A549 (cell line): ENCODE measurements at regions not wholly inside any gene's neighbourhood (a gene's known extent, or its start where the extent isn't known, plus 50 kb on each side); places are given as distances from the start of the nearest gene placed in this dataset.
A peak's percentile ranks its signal among the peaks of the same experiment; 100 is the strongest.

Experiments
- ATAC-seq, 2 experiments: fragments of 200-7000 bp in 1 of 2; fragments of >200 bp in 1 of 2; cut with Nextera tagmentation in 1 of 2; cut with Tn5 transposase in 1 of 2; 3 replicates each; pipeline versions ENCODE4 v1.8.0 to v1.9.1; 2018 to 2020; ENCODE audit warnings: mild to moderate bottlenecking in 1 of 2, moderate library complexity in 1 of 2
- CTCF ChIA-PET: fragments of 300-600 bp; sonication (Branson Sonifier 250); formaldehyde crosslinking; extraction: SDS; loops from one replicate; lab custom pipeline; 2021; ENCODE audit warnings: antibody characterized with exemption, inconsistent platforms; lab: Yijun Ruan, JAX
- POLR2A ChIA-PET: fragments of 350-600 bp; formaldehyde crosslinking; extraction: SDS; loops from one replicate; lab custom pipeline; 2021; ENCODE audit warnings: antibody characterized with exemption, inconsistent platforms; lab: Yijun Ruan, JAX
- DNase-seq, 2 experiments: peaks; one replicate each; pipeline versions ENCODE4 v3.0.0 to v3.0.0-alpha.2; 2011 to 2016; ENCODE audit warnings: low read depth in 1 of 2, low spot score in 1 of 2
- FAIRE-seq: peaks from 2 replicates; lab custom pipeline; 2011; peaks lifted over from hg19 to GRCh38; lab: Jason Lieb, UNC
- H3K27ac ChIP-seq, 2 experiments: fragments of >200 bp; sonication (Bioruptor Twin); formaldehyde crosslinking; 3 replicates each; pipeline ENCODE4 v1.5.1; 2016 to 2017
- H3K4me1 ChIP-seq: fragments of >200 bp; sonication (Bioruptor Twin); formaldehyde crosslinking; 3 replicates; pipeline ENCODE4 v1.6.1; 2016
- H3K4me2 ChIP-seq: fragments of >200 bp; sonication (Bioruptor Twin); formaldehyde crosslinking; 3 replicates; pipeline ENCODE4 v1.6.1; 2016
- H3K4me3 ChIP-seq: fragments of >200 bp; sonication (Bioruptor Twin); formaldehyde crosslinking; 3 replicates; pipeline ENCODE4 v1.5.1; 2016
- H3K9me3 ChIP-seq: fragments of >200 bp; sonication (Bioruptor Twin); formaldehyde crosslinking; 3 replicates; pipeline ENCODE4 v1.6.1; 2016
- CBX8 ChIP-seq: fragments of 200-600 bp; sonication (generic); IDR thresholded peaks from 2 replicates; pipeline ENCODE4 v1.6.1; 2016
- CEBPB ChIP-seq, 2 experiments: fragments of >200 bp in 1 of 2; sonication (Bioruptor Twin) in 1 of 2; formaldehyde crosslinking in 1 of 2; IDR thresholded peaks; 2 replicates each; pipeline ENCODE4 v1.6.1; 2012 to 2016
- EHMT2 ChIP-seq: fragments of 200-600 bp; sonication (generic); IDR thresholded peaks from 2 replicates; pipeline ENCODE4 v1.6.1; 2016; ENCODE audit warnings: antibody characterized with exemption, low read depth, mild to moderate bottlenecking, moderate library complexity
- ESRRA ChIP-seq: fragments of 150-350 bp; IDR thresholded peaks from 2 replicates; pipeline ENCODE4 v1.6.1; 2014; ENCODE audit warnings: mild to moderate bottlenecking, low read length, borderline replicate concordance
- FOSB ChIP-seq: fragments of 250-450 bp; sonication (Bioruptor Pico); IDR thresholded peaks from 2 replicates; pipeline ENCODE4 v1.5.0; 2020; ENCODE audit warnings: mild to moderate bottlenecking, moderate library complexity
- FOSL2 ChIP-seq, 2 experiments: fragments of 450-650 bp in 1 of 2; fragments of >200 bp in 1 of 2; sonication (Bioruptor Twin) in 1 of 2; formaldehyde crosslinking; IDR thresholded peaks; 2 replicates each; pipeline versions ENCODE4 v1.5.0 to v1.6.1; 2016 to 2020; ENCODE audit warnings: mild to moderate bottlenecking in 1 of 2, moderate library complexity in 1 of 2
- HEYL ChIP-seq: fragments of 250-450 bp; sonication (Bioruptor Pico); IDR thresholded peaks from 2 replicates; pipeline ENCODE4 v1.8.0; 2021; ENCODE audit warnings: mild to moderate bottlenecking, moderate library complexity
- HMGXB4 ChIP-seq: fragments of 250-450 bp; sonication (Bioruptor Pico); IDR thresholded peaks from 2 replicates; pipeline ENCODE4 v1.5.0; 2021; ENCODE audit warnings: mild to moderate bottlenecking, moderate library complexity, borderline replicate concordance
- HOXA7 ChIP-seq: fragments of 250-450 bp; sonication (Bioruptor Pico); IDR thresholded peaks from 2 replicates; pipeline ENCODE4 v1.5.0; 2020; ENCODE audit warnings: mild to moderate bottlenecking, moderate library complexity
- HOXB5 ChIP-seq: fragments of 250-450 bp; sonication (Bioruptor Pico); IDR thresholded peaks from 2 replicates; pipeline ENCODE4 v1.5.0; 2020; ENCODE audit warnings: mild to moderate bottlenecking, moderate library complexity
- KDM5A ChIP-seq: fragments of 200-600 bp; sonication (generic); IDR thresholded peaks from 2 replicates; pipeline ENCODE4 v1.6.1; 2016; ENCODE audit warnings: antibody characterized with exemption, mild to moderate bottlenecking
- RARB ChIP-seq: fragments of 250-450 bp; sonication (Bioruptor Pico); IDR thresholded peaks from 2 replicates; pipeline ENCODE4 v1.8.0; 2021; ENCODE audit warnings: mild to moderate bottlenecking, moderate library complexity
- SREBF2 ChIP-seq: fragments of 450-650 bp; IDR thresholded peaks from 2 replicates; pipeline ENCODE4 v1.6.1; 2014; ENCODE audit warnings: mild to moderate bottlenecking, moderate library complexity
- TFCP2L1 ChIP-seq: fragments of 250-450 bp; sonication (Bioruptor Pico); IDR thresholded peaks from 2 replicates; pipeline ENCODE4 v1.5.0; 2021; ENCODE audit warnings: mild to moderate bottlenecking
- USF2 ChIP-seq: fragments of 450-650 bp; IDR thresholded peaks from 2 replicates; pipeline ENCODE4 v1.6.1; 2014; ENCODE audit warnings: antibody characterized with exemption
- ZC3H11A ChIP-seq: fragments of 450-650 bp; IDR thresholded peaks from 2 replicates; pipeline ENCODE4 v1.6.1; 2014; ENCODE audit warnings: antibody characterized with exemption, mild to moderate bottlenecking
- ZFP36 ChIP-seq: fragments of 450-650 bp; IDR thresholded peaks from 2 replicates; pipeline ENCODE4 v1.6.1; 2014; ENCODE audit warnings: borderline replicate concordance; ENCODE audit not compliant: partially characterized antibody
- ZSCAN20 ChIP-seq: fragments of 250-450 bp; sonication (Bioruptor Pico); IDR thresholded peaks from 2 replicates; pipeline ENCODE4 v1.8.0; 2022; ENCODE audit warnings: mild to moderate bottlenecking, moderate library complexity
- WGBS: methylation state at CpG from one replicate; pipeline ENCODE4 v1.1.6; 2017; ENCODE audit errors: missing lambda C conversion rate; 5-methylcytosine and 5-hydroxymethylcytosine counted together
- TF ChIP-seq, protein P1 (sequence below): fragments of 200-600 bp; sonication (generic); IDR thresholded peaks from 2 replicates; pipeline ENCODE4 v1.6.1; 2016; ENCODE audit warnings: antibody characterized with exemption, mild to moderate bottlenecking, moderate library complexity
- TF ChIP-seq, protein P2 (sequence below): fragments of >200 bp; sonication (Bioruptor Twin); formaldehyde crosslinking; IDR thresholded peaks from 3 replicates; pipeline ENCODE4 v1.6.1; 2016
- TF ChIP-seq, protein P3 (sequence below): fragments of >200 bp; sonication (Bioruptor Twin); formaldehyde crosslinking; IDR thresholded peaks from 3 replicates; pipeline ENCODE4 v1.5.1; 2016
- TF ChIP-seq, protein P4 (sequence below): IDR thresholded peaks from 2 replicates; pipeline ENCODE4 v1.6.1; 2012

DNA sequence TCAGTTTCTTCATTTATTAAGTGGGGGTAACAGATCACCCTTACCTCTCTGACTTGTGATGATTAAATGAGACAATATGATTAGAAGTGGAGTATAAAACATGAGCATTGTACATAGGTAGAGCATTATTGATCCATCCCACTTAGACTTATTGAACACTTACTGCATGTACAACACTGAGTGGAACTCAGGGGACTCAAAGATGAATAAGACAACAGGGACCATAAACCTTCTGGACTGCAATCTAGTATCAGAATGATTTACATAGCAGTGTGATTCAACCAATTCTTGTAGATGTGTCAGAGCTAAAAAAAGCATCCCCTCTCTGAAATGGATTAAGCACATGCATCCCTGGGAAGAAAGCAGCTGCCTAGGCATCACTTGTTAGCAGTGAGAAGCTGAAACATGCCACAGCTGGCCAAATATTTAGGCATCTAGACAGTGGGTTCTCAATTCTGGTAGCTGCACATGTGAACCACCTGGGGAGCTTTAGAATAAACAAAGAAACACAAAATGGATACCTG lies 111.5 kb downstream of the CYRIA start:
- no peak for TF ChIP-seq HEYL (CRISPR knock-in tag)
- no peak for TF ChIP-seq SREBF2
- TF ChIP-seq, protein P1, sequence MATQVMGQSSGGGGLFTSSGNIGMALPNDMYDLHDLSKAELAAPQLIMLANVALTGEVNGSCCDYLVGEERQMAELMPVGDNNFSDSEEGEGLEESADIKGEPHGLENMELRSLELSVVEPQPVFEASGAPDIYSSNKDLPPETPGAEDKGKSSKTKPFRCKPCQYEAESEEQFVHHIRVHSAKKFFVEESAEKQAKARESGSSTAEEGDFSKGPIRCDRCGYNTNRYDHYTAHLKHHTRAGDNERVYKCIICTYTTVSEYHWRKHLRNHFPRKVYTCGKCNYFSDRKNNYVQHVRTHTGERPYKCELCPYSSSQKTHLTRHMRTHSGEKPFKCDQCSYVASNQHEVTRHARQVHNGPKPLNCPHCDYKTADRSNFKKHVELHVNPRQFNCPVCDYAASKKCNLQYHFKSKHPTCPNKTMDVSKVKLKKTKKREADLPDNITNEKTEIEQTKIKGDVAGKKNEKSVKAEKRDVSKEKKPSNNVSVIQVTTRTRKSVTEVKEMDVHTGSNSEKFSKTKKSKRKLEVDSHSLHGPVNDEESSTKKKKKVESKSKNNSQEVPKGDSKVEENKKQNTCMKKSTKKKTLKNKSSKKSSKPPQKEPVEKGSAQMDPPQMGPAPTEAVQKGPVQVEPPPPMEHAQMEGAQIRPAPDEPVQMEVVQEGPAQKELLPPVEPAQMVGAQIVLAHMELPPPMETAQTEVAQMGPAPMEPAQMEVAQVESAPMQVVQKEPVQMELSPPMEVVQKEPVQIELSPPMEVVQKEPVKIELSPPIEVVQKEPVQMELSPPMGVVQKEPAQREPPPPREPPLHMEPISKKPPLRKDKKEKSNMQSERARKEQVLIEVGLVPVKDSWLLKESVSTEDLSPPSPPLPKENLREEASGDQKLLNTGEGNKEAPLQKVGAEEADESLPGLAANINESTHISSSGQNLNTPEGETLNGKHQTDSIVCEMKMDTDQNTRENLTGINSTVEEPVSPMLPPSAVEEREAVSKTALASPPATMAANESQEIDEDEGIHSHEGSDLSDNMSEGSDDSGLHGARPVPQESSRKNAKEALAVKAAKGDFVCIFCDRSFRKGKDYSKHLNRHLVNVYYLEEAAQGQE, result no peak
- TF ChIP-seq, protein P2, sequence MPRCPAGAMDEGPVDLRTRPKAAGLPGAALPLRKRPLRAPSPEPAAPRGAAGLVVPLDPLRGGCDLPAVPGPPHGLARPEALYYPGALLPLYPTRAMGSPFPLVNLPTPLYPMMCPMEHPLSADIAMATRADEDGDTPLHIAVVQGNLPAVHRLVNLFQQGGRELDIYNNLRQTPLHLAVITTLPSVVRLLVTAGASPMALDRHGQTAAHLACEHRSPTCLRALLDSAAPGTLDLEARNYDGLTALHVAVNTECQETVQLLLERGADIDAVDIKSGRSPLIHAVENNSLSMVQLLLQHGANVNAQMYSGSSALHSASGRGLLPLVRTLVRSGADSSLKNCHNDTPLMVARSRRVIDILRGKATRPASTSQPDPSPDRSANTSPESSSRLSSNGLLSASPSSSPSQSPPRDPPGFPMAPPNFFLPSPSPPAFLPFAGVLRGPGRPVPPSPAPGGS, result no peak
- no peak for TF ChIP-seq USF2
- no peak for TF ChIP-seq ZSCAN20 (CRISPR knock-in tag)
- TF ChIP-seq HMGXB4 (CRISPR knock-in tag), result no peak
- no peak for TF ChIP-seq KDM5A
- no peak for TF ChIP-seq ZFP36
- TF ChIP-seq RARB, result no peak
- TF ChIP-seq ESRRA, result no peak
- ATAC-seq, result no peak
- no peak for DNase-seq
- Histone ChIP-seq H3K4me3 (no peak overlapping the region), H3K4me1 (no peaks in the 10 kb centered on the region), H3K9me3 (no peaks in the 10 kb centered on the region; the same call in 2 of the 3 replicates), H3K27ac (no peak overlapping the region), H3K4me2 (no peak overlapping the region)
- no peak for FAIRE-seq
- CTCF ChIA-PET, result interaction anchor here (1.1 to 2.3 kb wide), 3 partner anchors 8 to 203 kb away, joined by 4 to 6 read pairs (median 4); no protein-coding TSS in a partner anchor
- POLR2A ChIA-PET, result no interaction called here

DNA sequence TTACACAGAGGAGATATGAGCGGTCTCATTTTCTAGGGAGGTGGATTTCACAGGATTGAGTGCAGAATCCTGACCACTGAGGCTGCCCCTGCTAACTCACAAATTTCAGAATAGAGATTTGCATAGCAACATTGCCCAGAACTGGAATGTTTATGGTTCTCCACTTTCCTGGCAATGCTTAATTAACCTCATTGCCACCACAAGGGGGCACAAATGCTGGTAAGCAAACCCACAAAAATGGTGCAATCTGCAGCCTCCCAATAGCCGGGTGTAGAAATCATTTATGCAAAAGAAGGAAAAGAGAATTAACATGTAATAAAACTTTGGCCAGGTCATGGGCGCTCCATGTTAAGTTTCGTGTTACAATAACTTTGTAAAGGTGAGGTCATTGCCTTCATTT lies 112.4 kb downstream of the CYRIA start:
- ATAC-seq, result peak; percentile 62 to 88; a peak in 3 of 6 replicates
- WGBS, result 1% methylated on average over 4 of the region's 4 CpGs
- POLR2A ChIA-PET, result no interaction called here
- Histone ChIP-seq H3K27ac (no peak overlapping the region), H3K4me2 (no peak overlapping the region), H3K9me3 (no peaks in the 10 kb centered on the region), H3K4me1 (no peaks in the 10 kb centered on the region), H3K4me3 (no peak overlapping the region)
- CTCF ChIA-PET, result interaction anchor here (1.7 kb wide), 1 partner anchor 204 kb away, joined by 5 read pairs; no protein-coding TSS in a partner anchor
- DNase-seq, result peak; percentile 10 to 54
- FAIRE-seq, result peak; percentile 39
- TF ChIP-seq ZC3H11A (no peak), HOXB5 (CRISPR knock-in tag) (no peak), TFCP2L1 (CRISPR knock-in tag) (no peak), FOSB (no peak), CBX8 (no peak), FOSL2 (IDR thresholded peaks at IDR 0.05) (no peak), FOSL2 (CRISPR knock-in tag; IDR thresholded peaks at IDR 0.05) (no peak), CEBPB (IDR thresholded peaks at IDR 0.05) (peak; percentile 18 to 73; a peak in 3 of 4 replicates), HOXA7 (CRISPR knock-in tag) (no peak), EHMT2 (no peak), SREBF2 (no peak)
- TF ChIP-seq, protein P1, result no peak
- TF ChIP-seq, protein P3, sequence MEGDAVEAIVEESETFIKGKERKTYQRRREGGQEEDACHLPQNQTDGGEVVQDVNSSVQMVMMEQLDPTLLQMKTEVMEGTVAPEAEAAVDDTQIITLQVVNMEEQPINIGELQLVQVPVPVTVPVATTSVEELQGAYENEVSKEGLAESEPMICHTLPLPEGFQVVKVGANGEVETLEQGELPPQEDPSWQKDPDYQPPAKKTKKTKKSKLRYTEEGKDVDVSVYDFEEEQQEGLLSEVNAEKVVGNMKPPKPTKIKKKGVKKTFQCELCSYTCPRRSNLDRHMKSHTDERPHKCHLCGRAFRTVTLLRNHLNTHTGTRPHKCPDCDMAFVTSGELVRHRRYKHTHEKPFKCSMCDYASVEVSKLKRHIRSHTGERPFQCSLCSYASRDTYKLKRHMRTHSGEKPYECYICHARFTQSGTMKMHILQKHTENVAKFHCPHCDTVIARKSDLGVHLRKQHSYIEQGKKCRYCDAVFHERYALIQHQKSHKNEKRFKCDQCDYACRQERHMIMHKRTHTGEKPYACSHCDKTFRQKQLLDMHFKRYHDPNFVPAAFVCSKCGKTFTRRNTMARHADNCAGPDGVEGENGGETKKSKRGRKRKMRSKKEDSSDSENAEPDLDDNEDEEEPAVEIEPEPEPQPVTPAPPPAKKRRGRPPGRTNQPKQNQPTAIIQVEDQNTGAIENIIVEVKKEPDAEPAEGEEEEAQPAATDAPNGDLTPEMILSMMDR, result peak; percentile 53
- TF ChIP-seq, protein P4, sequence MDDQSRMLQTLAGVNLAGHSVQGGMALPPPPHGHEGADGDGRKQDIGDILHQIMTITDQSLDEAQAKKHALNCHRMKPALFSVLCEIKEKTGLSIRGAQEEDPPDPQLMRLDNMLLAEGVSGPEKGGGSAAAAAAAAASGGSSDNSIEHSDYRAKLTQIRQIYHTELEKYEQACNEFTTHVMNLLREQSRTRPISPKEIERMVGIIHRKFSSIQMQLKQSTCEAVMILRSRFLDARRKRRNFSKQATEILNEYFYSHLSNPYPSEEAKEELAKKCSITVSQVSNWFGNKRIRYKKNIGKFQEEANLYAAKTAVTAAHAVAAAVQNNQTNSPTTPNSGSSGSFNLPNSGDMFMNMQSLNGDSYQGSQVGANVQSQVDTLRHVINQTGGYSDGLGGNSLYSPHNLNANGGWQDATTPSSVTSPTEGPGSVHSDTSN, result no peak
